A673 (cell line): ENCODE measurements at regions not wholly inside any gene's neighbourhood (a gene's known extent, or its start where the extent isn't known, plus 50 kb on each side); places are given as distances from the start of the nearest gene placed in this dataset.

Source experiments
- BruUV-seq: library from RNA; stranded (reverse); fragments of 400-500 nt; replicated peaks from 2 replicates; lab custom pipeline; 2021; lab: Mats Ljungman, UMichigan
- CTCF ChIA-PET: fragments of 300-600 bp; sonication (Branson Sonifier 250); formaldehyde crosslinking; loops from one replicate; lab custom pipeline; 2022; ENCODE audit warnings: antibody characterized with exemption; lab: Charles Lee
- POLR2A ChIA-PET: fragments of 300-600 bp; sonication (Branson Sonifier 250); formaldehyde crosslinking; loops from one replicate; lab custom pipeline; 2022; ENCODE audit warnings: antibody characterized with exemption; ENCODE audit not compliant: low non-redundant PET; lab: Charles Lee
- DNase-seq: peaks from one replicate; pipeline ENCODE4 v3.0.0-alpha.2; 2015; ENCODE audit warnings: low spot score
- H3K27ac ChIP-seq: fragments of 200-600 bp; sonication (generic); 2 replicates; pipeline ENCODE4 v1.5.1; 2016; ENCODE audit warnings: mixed run types, low read depth, mild to moderate bottlenecking, mixed read lengths, antibody characterized with exemption, low read length; ENCODE audit not compliant: poor library complexity, severe bottlenecking
- H3K27me3 ChIP-seq: fragments of 200-600 bp; sonication (generic); replicated peaks from 2 replicates; pipeline ENCODE4 v1.6.1; 2017; ENCODE audit warnings: mixed run types, low read depth, mild to moderate bottlenecking, mixed read lengths, antibody characterized with exemption, low read length; ENCODE audit not compliant: insufficient read depth, poor library complexity
- H3K36me3 ChIP-seq: fragments of 200-600 bp; sonication (generic); 2 replicates; pipeline ENCODE4 v1.6.1; 2016; ENCODE audit warnings: mixed run types, mild to moderate bottlenecking, mixed read lengths, antibody characterized with exemption, low read length; ENCODE audit not compliant: insufficient read depth, poor library complexity, severe bottlenecking
- H3K4me1 ChIP-seq: fragments of 200-600 bp; sonication (generic); 2 replicates; pipeline ENCODE4 v1.6.1; 2017; ENCODE audit warnings: mixed run types, mild to moderate bottlenecking, mixed read lengths, antibody characterized with exemption, low read length; ENCODE audit not compliant: insufficient read depth, poor library complexity, severe bottlenecking
- H3K4me3 ChIP-seq: fragments of 200-600 bp; sonication (generic); 2 replicates; pipeline ENCODE4 v1.5.1; 2016; ENCODE audit warnings: low read depth, mixed run types, mild to moderate bottlenecking, mixed read lengths, low read length; ENCODE audit not compliant: poor library complexity, severe bottlenecking
- H3K9me3 ChIP-seq: fragments of 200-600 bp; sonication (generic); 2 replicates; pipeline ENCODE4 v1.6.1; 2016; ENCODE audit warnings: mixed run types, low read depth, mild to moderate bottlenecking, mixed read lengths, antibody characterized with exemption, low read length; ENCODE audit not compliant: poor library complexity, severe bottlenecking
- EZH2 ChIP-seq: fragments of 200-600 bp; sonication (generic); IDR thresholded peaks from 2 replicates; pipeline ENCODE4 v1.6.1; 2017; ENCODE audit warnings: borderline replicate concordance, low read depth, mild to moderate bottlenecking, mixed read lengths, antibody characterized with exemption, low read length; ENCODE audit not compliant: poor library complexity, severe bottlenecking
- intact Hi-C: fragments of 100-400 bp; cut with micrococcal nuclease; formaldehyde crosslinking; loops from one replicate; pipeline ENCODE4 v1.10.0; 2022; ENCODE audit not compliant: unreplicated experiment
- TF ChIP-seq, protein P1 (sequence below): fragments of 300-800, 200-600 bp; sonication (generic); conservative IDR thresholded peaks from 2 replicates; pipeline ENCODE4 v1.5.1; 2017; ENCODE audit warnings: low read depth, mild to moderate bottlenecking, antibody characterized with exemption, low read length, moderate library complexity, mixed read lengths

GRCh38 chr9:135366104-135366503 is 113.5 kb upstream of the PPP1R26 start:
- Histone ChIP-seq H3K27me3 (no peaks in the 10 kb centered on the region), H3K27ac (no peak overlapping the region), H3K36me3 (no peaks in the 10 kb centered on the region), H3K4me1 (no peaks in the 10 kb centered on the region), H3K9me3 (no peaks in the 10 kb centered on the region), H3K4me3 (no peak overlapping the region)
- intact Hi-C loops = no loop called here
- POLR2A ChIA-PET = no interaction called here
- TF ChIP-seq, protein P1, sequence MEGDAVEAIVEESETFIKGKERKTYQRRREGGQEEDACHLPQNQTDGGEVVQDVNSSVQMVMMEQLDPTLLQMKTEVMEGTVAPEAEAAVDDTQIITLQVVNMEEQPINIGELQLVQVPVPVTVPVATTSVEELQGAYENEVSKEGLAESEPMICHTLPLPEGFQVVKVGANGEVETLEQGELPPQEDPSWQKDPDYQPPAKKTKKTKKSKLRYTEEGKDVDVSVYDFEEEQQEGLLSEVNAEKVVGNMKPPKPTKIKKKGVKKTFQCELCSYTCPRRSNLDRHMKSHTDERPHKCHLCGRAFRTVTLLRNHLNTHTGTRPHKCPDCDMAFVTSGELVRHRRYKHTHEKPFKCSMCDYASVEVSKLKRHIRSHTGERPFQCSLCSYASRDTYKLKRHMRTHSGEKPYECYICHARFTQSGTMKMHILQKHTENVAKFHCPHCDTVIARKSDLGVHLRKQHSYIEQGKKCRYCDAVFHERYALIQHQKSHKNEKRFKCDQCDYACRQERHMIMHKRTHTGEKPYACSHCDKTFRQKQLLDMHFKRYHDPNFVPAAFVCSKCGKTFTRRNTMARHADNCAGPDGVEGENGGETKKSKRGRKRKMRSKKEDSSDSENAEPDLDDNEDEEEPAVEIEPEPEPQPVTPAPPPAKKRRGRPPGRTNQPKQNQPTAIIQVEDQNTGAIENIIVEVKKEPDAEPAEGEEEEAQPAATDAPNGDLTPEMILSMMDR = no peak
- TF ChIP-seq EZH2 = no peak
- CTCF ChIA-PET = no interaction called here
- no peak for DNase-seq
- no TSS peak for BruUV-seq

- TF ChIP-seq EZH2 = no peak
- TF ChIP-seq, protein P1 = no peak
- Histone ChIP-seq H3K27ac (no peak overlapping the region), H3K4me3 (no peak overlapping the region), H3K4me1 (peaks cover 4% of the 10 kb centered on the region), H3K27me3 (no peaks in the 10 kb centered on the region), H3K9me3 (no peaks in the 10 kb centered on the region), H3K36me3 (no peaks in the 10 kb centered on the region)
- DNase-seq = no peak
- CTCF ChIA-PET = no interaction called here
- no TSS peak for BruUV-seq
- POLR2A ChIA-PET = no interaction called here
- intact Hi-C loops = no loop called here
Measured at GRCh38 chr9:135369412-135369990, 110.1 kb upstream of the PPP1R26 start.

GRCh38 chr9:135370411-135371375 is 108.9 kb upstream of the PPP1R26 start:
- intact Hi-C loops = no loop called here
- Histone ChIP-seq H3K4me3 (no peak overlapping the region), H3K4me1 (peaks cover 6% of the 10 kb centered on the region), H3K27me3 (no peaks in the 10 kb centered on the region), H3K9me3 (no peaks in the 10 kb centered on the region), H3K27ac (no peak overlapping the region), H3K36me3 (no peaks in the 10 kb centered on the region)
- no peak for DNase-seq
- CTCF ChIA-PET = no interaction called here
- POLR2A ChIA-PET = no interaction called here
- TF ChIP-seq EZH2 = no peak
- TF ChIP-seq, protein P1 = no peak
- no TSS peak for BruUV-seq
